Erythroblast (primary cell): ENCODE measurements at regions not wholly inside any gene's neighbourhood (a gene's known extent, or its start where the extent isn't known, plus 50 kb on each side); places are given as distances from the start of the nearest gene placed in this dataset.

Experiments used
- GATA1 ChIP-seq: IDR thresholded peaks from 2 replicates; pipeline ENCODE4 v1.6.1; 2011; ENCODE audit warnings: low read depth, mild to moderate bottlenecking, control low read depth, low read length, moderate library complexity
- POLR2A ChIP-seq: IDR thresholded peaks from 2 replicates; pipeline ENCODE4 v1.6.1; 2011; ENCODE audit warnings: mild to moderate bottlenecking, low read length

DNA sequence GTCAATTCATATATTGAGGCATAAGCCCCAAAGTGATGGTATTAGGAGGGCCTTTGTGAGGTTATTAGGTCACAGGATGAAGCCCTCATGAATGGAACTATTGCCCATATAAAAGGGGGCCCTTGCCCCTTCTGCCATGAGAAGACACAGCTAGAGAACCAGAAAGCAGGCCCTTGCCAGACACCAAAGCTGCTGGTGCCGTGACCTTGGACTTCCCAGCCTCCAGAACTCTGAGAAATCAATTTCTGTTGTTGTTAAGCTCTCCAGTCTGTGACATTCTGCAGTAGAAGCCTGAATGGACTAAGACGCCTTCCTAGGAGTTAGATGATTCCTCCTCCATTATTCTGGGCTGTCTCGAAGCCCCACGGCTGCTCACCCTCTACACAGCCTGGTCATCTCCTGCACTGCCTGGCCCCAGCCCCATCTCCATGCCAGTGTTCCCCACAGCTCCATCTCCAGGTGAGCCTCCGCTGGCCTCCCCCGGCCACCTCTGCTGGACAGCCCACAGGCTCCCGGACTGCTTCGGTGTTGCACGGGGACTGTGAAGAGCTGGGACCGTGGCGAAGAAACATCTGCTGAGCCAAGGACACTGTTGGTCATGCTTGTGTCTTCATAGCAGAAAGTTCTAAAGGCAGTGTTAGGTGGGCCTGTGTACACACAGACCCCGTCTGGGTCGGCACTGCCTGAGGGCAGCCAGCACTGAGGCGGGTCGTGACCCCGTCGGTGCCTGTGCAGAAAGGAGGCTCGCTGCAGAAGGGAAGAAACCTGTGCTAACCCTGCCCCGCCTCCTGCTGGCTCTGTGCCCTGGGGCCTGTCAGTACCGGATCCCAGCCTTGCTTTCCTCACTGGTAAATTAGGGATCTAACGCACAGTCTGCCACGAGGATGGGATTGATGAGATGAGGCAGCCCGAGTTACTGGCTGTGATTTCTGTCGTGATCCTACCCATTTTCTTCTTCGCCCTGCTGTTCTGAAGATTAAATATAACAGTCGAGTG lies 55.1 kb upstream of the CNOT6 start:
- no peak for TF ChIP-seq POLR2A
- no peak for TF ChIP-seq GATA1
